ENCODE measurements at regions not wholly inside any gene's neighbourhood (a gene's known extent, or its start where the extent isn't known, plus 50 kb on each side); places are given as distances from the start of the nearest gene placed in this dataset.

- H3K27me3 ChIP-seq (ENCODE audit: insufficient read depth, low read depth): no peaks in the 10 kb centered on the region
- no peak overlapping the region for H2AFZ ChIP-seq
- peaks cover 31% of the 10 kb centered on the region for H3K4me1 ChIP-seq (replicated peaks; ENCODE audit: insufficient read depth)
- H4K20me1 ChIP-seq (ENCODE audit: insufficient read depth): no peaks in the 10 kb centered on the region
- H3F3A ChIP-seq (ENCODE audit: insufficient read depth, low read depth): no peaks in the 10 kb centered on the region
- H3K9me2 ChIP-seq (ENCODE audit: insufficient read depth): no peaks in the 10 kb centered on the region
- peaks cover 11% of the 10 kb centered on the region for H3K9me3 ChIP-seq (ENCODE audit: insufficient read depth, low read depth)
- H3K4me3 ChIP-seq: peak overlapping the region; percentile 28; the same call in 1 of the 2 replicates
- ChIA-PET CTCF (no interaction called here), POLR2A (ENCODE audit: unreplicated experiment) (no interaction called here)
- H3K27ac ChIP-seq: peak overlapping the region; percentile 83
- peak; percentile 75 to 96 for DNase-seq
- no peaks in the 10 kb centered on the region for H3K36me3 ChIP-seq (ENCODE audit: low read depth)
- BruUV-seq (replicated peaks): no TSS peak
- TF ChIP-seq EZH2 (IDR thresholded peaks at IDR 0.05; ENCODE audit: low read depth): no peak
- TF ChIP-seq CTCF (conservative IDR thresholded peaks at IDR 0.05): no peak
- no peaks in the 10 kb centered on the region for H3K79me2 ChIP-seq (ENCODE audit: low read depth)
- H3K4me2 ChIP-seq: peak overlapping the region; percentile 69
- intact Hi-C loops (cut with micrococcal nuclease; ENCODE audit: unreplicated experiment): no loop called here
Observed at GRCh38 chr11:134542401-134543165, 130.5 kb upstream of the B3GAT1 start.

GRCh38 chr11:134541951-134542350 is 129.9 kb upstream of the B3GAT1 start:
- intact Hi-C loops (cut with micrococcal nuclease; ENCODE audit: unreplicated experiment): no loop called here
- Histone ChIP-seq H4K20me1 (ENCODE audit: insufficient read depth) (no peaks in the 10 kb centered on the region), H3K36me3 (ENCODE audit: low read depth) (no peaks in the 10 kb centered on the region), H3K27ac (peak overlapping the region; percentile 83), H3F3A (ENCODE audit: insufficient read depth, low read depth) (no peaks in the 10 kb centered on the region), H3K4me2 (peak overlapping the region; percentile 69), H3K27me3 (ENCODE audit: insufficient read depth, low read depth) (no peaks in the 10 kb centered on the region), H3K4me3 (peak overlapping the region; percentile 28; the same call in 1 of the 2 replicates), H3K4me1 (replicated peaks; ENCODE audit: insufficient read depth) (peaks cover 31% of the 10 kb centered on the region), H3K9me3 (ENCODE audit: insufficient read depth, low read depth) (peaks cover 11% of the 10 kb centered on the region), H3K79me2 (ENCODE audit: low read depth) (no peaks in the 10 kb centered on the region), H2AFZ (no peak overlapping the region), H3K9me2 (ENCODE audit: insufficient read depth) (no peaks in the 10 kb centered on the region)
- BruUV-seq (replicated peaks): no TSS peak
- no peak for DNase-seq
- CTCF ChIA-PET: no interaction called here
- POLR2A ChIA-PET (ENCODE audit: unreplicated experiment): no interaction called here
- TF ChIP-seq CTCF (conservative IDR thresholded peaks at IDR 0.05): no peak
- TF ChIP-seq EZH2 (IDR thresholded peaks at IDR 0.05; ENCODE audit: low read depth): no peak

GRCh38 chr11:134541355-134541754 is 129.3 kb upstream of the B3GAT1 start:
- intact Hi-C loops (cut with micrococcal nuclease; ENCODE audit: unreplicated experiment): no loop called here
- Histone ChIP-seq H3K9me3 (ENCODE audit: insufficient read depth, low read depth) (peaks cover 11% of the 10 kb centered on the region), H3K79me2 (ENCODE audit: low read depth) (no peaks in the 10 kb centered on the region), H3K4me1 (replicated peaks; ENCODE audit: insufficient read depth) (peaks cover 31% of the 10 kb centered on the region), H3K4me3 (no peak overlapping the region), H3K36me3 (ENCODE audit: low read depth) (no peaks in the 10 kb centered on the region), H3K4me2 (peak overlapping the region; percentile 69), H3K9me2 (ENCODE audit: insufficient read depth) (no peaks in the 10 kb centered on the region), H3F3A (ENCODE audit: insufficient read depth, low read depth) (no peaks in the 10 kb centered on the region), H3K27me3 (ENCODE audit: insufficient read depth, low read depth) (no peaks in the 10 kb centered on the region), H3K27ac (peak overlapping the region; percentile 83), H4K20me1 (ENCODE audit: insufficient read depth) (no peaks in the 10 kb centered on the region), H2AFZ (no peak overlapping the region)
- DNase-seq: no peak
- TF ChIP-seq CTCF (conservative IDR thresholded peaks at IDR 0.05) (no peak), EZH2 (IDR thresholded peaks at IDR 0.05; ENCODE audit: low read depth) (no peak)
- TSS peak; percentile 36 for BruUV-seq (replicated peaks)
- CTCF ChIA-PET: no interaction called here
- POLR2A ChIA-PET (ENCODE audit: unreplicated experiment): no interaction called here
